ENCODE measurements at regions not wholly inside any gene's neighbourhood (a gene's known extent, or its start where the extent isn't known, plus 50 kb on each side); places are given as distances from the start of the nearest gene placed in this dataset.

DNA sequence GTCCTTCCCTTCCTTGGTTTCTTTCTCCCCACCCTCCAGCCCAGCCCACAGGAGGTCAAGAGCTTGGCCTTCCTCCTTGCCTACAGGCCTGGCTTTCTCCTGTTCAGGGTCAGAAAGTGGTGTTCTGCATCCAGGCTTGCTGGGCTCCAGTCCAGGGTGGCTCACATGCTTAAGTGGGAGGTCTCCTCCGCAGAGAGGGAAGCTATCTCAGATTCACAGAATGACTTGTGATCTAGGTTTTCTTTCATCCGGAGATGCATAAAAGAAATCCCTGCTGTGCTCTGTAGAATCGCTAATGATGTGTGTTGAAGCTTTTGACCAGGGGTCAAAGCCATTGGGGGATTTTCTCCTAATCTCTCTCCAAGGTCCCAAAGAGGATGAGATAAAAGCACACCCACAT, 382.3 kb upstream of the EEF2KMT start:
- TF ChIP-seq EZH2 (conservative IDR thresholded peaks at IDR 0.05; ENCODE audit: low read depth, low read length) (no peak), GATAD2A (CRISPR knock-in tag; IDR thresholded peaks at IDR 0.05) (no peak), ZBTB7A (CRISPR knock-in tag; IDR thresholded peaks at IDR 0.05) (no peak), GABPA (IDR thresholded peaks at IDR 0.05; ENCODE audit: low read depth, low read length) (no peak), GABPA (CRISPR knock-in tag; IDR thresholded peaks at IDR 0.05; ENCODE audit: low read depth) (no peak)
- TF ChIP-seq, protein P1, sequence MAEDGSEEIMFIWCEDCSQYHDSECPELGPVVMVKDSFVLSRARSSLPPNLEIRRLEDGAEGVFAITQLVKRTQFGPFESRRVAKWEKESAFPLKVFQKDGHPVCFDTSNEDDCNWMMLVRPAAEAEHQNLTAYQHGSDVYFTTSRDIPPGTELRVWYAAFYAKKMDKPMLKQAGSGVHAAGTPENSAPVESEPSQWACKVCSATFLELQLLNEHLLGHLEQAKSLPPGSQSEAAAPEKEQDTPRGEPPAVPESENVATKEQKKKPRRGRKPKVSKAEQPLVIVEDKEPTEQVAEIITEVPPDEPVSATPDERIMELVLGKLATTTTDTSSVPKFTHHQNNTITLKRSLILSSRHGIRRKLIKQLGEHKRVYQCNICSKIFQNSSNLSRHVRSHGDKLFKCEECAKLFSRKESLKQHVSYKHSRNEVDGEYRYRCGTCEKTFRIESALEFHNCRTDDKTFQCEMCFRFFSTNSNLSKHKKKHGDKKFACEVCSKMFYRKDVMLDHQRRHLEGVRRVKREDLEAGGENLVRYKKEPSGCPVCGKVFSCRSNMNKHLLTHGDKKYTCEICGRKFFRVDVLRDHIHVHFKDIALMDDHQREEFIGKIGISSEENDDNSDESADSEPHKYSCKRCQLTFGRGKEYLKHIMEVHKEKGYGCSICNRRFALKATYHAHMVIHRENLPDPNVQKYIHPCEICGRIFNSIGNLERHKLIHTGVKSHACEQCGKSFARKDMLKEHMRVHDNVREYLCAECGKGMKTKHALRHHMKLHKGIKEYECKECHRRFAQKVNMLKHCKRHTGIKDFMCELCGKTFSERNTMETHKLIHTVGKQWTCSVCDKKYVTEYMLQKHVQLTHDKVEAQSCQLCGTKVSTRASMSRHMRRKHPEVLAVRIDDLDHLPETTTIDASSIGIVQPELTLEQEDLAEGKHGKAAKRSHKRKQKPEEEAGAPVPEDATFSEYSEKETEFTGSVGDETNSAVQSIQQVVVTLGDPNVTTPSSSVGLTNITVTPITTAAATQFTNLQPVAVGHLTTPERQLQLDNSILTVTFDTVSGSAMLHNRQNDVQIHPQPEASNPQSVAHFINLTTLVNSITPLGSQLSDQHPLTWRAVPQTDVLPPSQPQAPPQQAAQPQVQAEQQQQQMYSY (CRISPR knock-in tag; IDR thresholded peaks at IDR 0.05): no peak
- TF ChIP-seq, protein P2, sequence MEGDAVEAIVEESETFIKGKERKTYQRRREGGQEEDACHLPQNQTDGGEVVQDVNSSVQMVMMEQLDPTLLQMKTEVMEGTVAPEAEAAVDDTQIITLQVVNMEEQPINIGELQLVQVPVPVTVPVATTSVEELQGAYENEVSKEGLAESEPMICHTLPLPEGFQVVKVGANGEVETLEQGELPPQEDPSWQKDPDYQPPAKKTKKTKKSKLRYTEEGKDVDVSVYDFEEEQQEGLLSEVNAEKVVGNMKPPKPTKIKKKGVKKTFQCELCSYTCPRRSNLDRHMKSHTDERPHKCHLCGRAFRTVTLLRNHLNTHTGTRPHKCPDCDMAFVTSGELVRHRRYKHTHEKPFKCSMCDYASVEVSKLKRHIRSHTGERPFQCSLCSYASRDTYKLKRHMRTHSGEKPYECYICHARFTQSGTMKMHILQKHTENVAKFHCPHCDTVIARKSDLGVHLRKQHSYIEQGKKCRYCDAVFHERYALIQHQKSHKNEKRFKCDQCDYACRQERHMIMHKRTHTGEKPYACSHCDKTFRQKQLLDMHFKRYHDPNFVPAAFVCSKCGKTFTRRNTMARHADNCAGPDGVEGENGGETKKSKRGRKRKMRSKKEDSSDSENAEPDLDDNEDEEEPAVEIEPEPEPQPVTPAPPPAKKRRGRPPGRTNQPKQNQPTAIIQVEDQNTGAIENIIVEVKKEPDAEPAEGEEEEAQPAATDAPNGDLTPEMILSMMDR (CRISPR knock-in tag; IDR thresholded peaks at IDR 0.05): no peak
- TF ChIP-seq, protein P3, sequence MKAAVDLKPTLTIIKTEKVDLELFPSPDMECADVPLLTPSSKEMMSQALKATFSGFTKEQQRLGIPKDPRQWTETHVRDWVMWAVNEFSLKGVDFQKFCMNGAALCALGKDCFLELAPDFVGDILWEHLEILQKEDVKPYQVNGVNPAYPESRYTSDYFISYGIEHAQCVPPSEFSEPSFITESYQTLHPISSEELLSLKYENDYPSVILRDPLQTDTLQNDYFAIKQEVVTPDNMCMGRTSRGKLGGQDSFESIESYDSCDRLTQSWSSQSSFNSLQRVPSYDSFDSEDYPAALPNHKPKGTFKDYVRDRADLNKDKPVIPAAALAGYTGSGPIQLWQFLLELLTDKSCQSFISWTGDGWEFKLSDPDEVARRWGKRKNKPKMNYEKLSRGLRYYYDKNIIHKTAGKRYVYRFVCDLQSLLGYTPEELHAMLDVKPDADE (CRISPR knock-in tag; IDR thresholded peaks at IDR 0.05): no peak

Measured in HepG2 (cell line).